Hepatocyte (in vitro differentiated cells): ENCODE measurements at regions not wholly inside any gene's neighbourhood (a gene's known extent, or its start where the extent isn't known, plus 50 kb on each side); places are given as distances from the start of the nearest gene placed in this dataset.

Source experiments
- CTCF ChIP-seq: fragments of 200-600 bp; sonication (generic); IDR thresholded peaks from 2 replicates; pipeline ENCODE4 v1.5.1; 2016; ENCODE audit warnings: antibody characterized with exemption, mild to moderate bottlenecking; ENCODE audit not compliant: poor library complexity
- EZH2phosphoT487 ChIP-seq: fragments of 200-600 bp; sonication (generic); IDR thresholded peaks from one replicate; pipeline ENCODE4 v1.6.1; 2018; ENCODE audit warnings: antibody characterized with exemption, mild to moderate bottlenecking, low read depth, moderate library complexity; ENCODE audit not compliant: unreplicated experiment, severe bottlenecking

- no peak for TF ChIP-seq CTCF
- no peak for TF ChIP-seq EZH2phosphoT487
These were observed 93.0 kb upstream of the RPL38 start for GRCh38 chr17:74110467-74110866.
